Loucy (cell line): ENCODE measurements at regions not wholly inside any gene's neighbourhood (a gene's known extent, or its start where the extent isn't known, plus 50 kb on each side); places are given as distances from the start of the nearest gene placed in this dataset.

Experiments
- EZH2phosphoT487 ChIP-seq: fragments of 200-600 bp; IDR thresholded peaks from 2 replicates; pipeline ENCODE4 v1.6.1; 2018; ENCODE audit warnings: antibody characterized with exemption, mild to moderate bottlenecking, moderate library complexity, borderline replicate concordance
- TF ChIP-seq, protein P1 (sequence below): fragments of 200-600 bp; sonication (generic); conservative IDR thresholded peaks from 2 replicates; pipeline ENCODE4 v1.5.1; 2014; ENCODE audit warnings: mild to moderate bottlenecking, antibody characterized with exemption, low read length

DNA sequence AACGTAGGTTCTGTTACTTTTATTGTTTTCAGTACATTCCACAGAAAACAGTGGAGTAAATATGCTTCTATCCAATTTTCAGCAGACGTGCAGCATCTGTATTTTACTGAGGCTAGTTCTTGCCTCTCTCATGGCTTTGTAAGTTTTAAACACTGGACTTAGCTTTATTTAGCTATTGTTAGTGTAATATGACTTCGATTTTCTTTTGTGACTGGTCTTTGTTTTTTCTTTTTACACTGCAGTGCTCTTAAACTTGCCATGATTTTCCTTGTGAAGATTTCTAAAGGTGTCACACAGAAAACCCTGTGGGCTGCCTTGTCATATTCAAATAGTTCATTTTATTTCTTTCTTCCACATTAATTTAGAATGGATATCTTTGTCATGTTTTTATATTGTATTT lies 1234.9 kb upstream of the CITED2 start:
- TF ChIP-seq, protein P1, sequence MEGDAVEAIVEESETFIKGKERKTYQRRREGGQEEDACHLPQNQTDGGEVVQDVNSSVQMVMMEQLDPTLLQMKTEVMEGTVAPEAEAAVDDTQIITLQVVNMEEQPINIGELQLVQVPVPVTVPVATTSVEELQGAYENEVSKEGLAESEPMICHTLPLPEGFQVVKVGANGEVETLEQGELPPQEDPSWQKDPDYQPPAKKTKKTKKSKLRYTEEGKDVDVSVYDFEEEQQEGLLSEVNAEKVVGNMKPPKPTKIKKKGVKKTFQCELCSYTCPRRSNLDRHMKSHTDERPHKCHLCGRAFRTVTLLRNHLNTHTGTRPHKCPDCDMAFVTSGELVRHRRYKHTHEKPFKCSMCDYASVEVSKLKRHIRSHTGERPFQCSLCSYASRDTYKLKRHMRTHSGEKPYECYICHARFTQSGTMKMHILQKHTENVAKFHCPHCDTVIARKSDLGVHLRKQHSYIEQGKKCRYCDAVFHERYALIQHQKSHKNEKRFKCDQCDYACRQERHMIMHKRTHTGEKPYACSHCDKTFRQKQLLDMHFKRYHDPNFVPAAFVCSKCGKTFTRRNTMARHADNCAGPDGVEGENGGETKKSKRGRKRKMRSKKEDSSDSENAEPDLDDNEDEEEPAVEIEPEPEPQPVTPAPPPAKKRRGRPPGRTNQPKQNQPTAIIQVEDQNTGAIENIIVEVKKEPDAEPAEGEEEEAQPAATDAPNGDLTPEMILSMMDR, result no peak
- no peak for TF ChIP-seq EZH2phosphoT487
